ENCODE measurements at regions not wholly inside any gene's neighbourhood (a gene's known extent, or its start where the extent isn't known, plus 50 kb on each side); places are given as distances from the start of the nearest gene placed in this dataset.

GRCh38 chr16:87107201-87107600 lies 210.0 kb downstream of the C16orf95 start:
- Histone ChIP-seq H3K27me3 (ENCODE audit: insufficient read depth, low read length, poor library complexity, severe bottlenecking) (no peaks in the 10 kb centered on the region), H3K36me3 (ENCODE audit: insufficient read depth, low read length) (no peaks in the 10 kb centered on the region), H3K4me3 (ENCODE audit: low read length) (no peak overlapping the region), H3K4me1 (ENCODE audit: insufficient read depth, low read length) (no peaks in the 10 kb centered on the region), H3K27ac (ENCODE audit: low read depth, low read length) (no peak overlapping the region), H3K9me3 (ENCODE audit: low read length) (no peaks in the 10 kb centered on the region)
- ChIA-PET CTCF (no interaction called here), POLR2A (no interaction called here)
- peaks cover 0 to 5% (median 0%) of the 10 kb centered on the region in 5 donors for H3K9me3 Mint-ChIP-seq
- DNase-seq, result no peak
- peaks cover 12 to 24% of the 10 kb centered on the region in 2 donors for H3K27me3 Mint-ChIP-seq
- H3K4me1 Mint-ChIP-seq, result no peaks in the 10 kb centered on the region
- H3K36me3 Mint-ChIP-seq, result no peaks in the 10 kb centered on the region
- H3K4me3 Mint-ChIP-seq, result no peak overlapping the region
- H3K27ac Mint-ChIP-seq, result no peak overlapping the region

GRCh38 chr16:87108278-87108677 lies 208.9 kb downstream of the C16orf95 start:
- Mint-ChIP-seq H3K9me3 (peaks cover 0 to 5% (median 0%) of the 10 kb centered on the region in 5 donors), H3K36me3 (no peaks in the 10 kb centered on the region), H3K27me3 (peaks cover 14 to 27% of the 10 kb centered on the region in 2 donors), H3K4me1 (no peaks in the 10 kb centered on the region), H3K27ac (no peak overlapping the region), H3K4me3 (no peak overlapping the region)
- H3K36me3 ChIP-seq (ENCODE audit: insufficient read depth, low read length), result no peaks in the 10 kb centered on the region
- POLR2A ChIA-PET, result no interaction called here
- no peak for DNase-seq
- no peak overlapping the region for H3K27ac ChIP-seq (ENCODE audit: low read depth, low read length)
- CTCF ChIA-PET, result no interaction called here
- H3K9me3 ChIP-seq (ENCODE audit: low read length), result no peaks in the 10 kb centered on the region
- H3K27me3 ChIP-seq (ENCODE audit: insufficient read depth, low read length, poor library complexity, severe bottlenecking), result no peaks in the 10 kb centered on the region
- no peaks in the 10 kb centered on the region for H3K4me1 ChIP-seq (ENCODE audit: insufficient read depth, low read length)
- no peak overlapping the region for H3K4me3 ChIP-seq (ENCODE audit: low read length)

GRCh38 chr16:87108941-87109340 lies 208.3 kb downstream of the C16orf95 start:
- CTCF ChIA-PET, result no interaction called here

GRCh38 chr16:87114832-87115231 lies 202.4 kb downstream of the C16orf95 start:
- H3K9me3 Mint-ChIP-seq, result no peaks in the 10 kb centered on the region
- CTCF ChIA-PET, result no interaction called here

More at GRCh38 chr16:87108941-87109340, 208.3 kb downstream of the C16orf95 start:
- no peaks in the 10 kb centered on the region for H3K4me1 ChIP-seq (ENCODE audit: insufficient read depth, low read length)
- Mint-ChIP-seq H3K4me1 (no peaks in the 10 kb centered on the region), H3K9me3 (peaks cover 0 to 5% (median 0%) of the 10 kb centered on the region in 5 donors), H3K36me3 (no peaks in the 10 kb centered on the region), H3K27ac (no peak overlapping the region), H3K27me3 (peaks cover 8 to 27% of the 10 kb centered on the region in 2 donors), H3K4me3 (no peak overlapping the region)
- H3K9me3 ChIP-seq (ENCODE audit: low read length), result no peaks in the 10 kb centered on the region
- no peak for DNase-seq
- POLR2A ChIA-PET, result no interaction called here
- H3K36me3 ChIP-seq (ENCODE audit: insufficient read depth, low read length), result no peaks in the 10 kb centered on the region
- H3K27ac ChIP-seq (ENCODE audit: low read depth, low read length), result no peak overlapping the region
- no peak overlapping the region for H3K4me3 ChIP-seq (ENCODE audit: low read length)
- H3K27me3 ChIP-seq (ENCODE audit: insufficient read depth, low read length, poor library complexity, severe bottlenecking), result no peaks in the 10 kb centered on the region

GRCh38 chr16:87115646-87116045 lies 201.5 kb downstream of the C16orf95 start:
- Histone ChIP-seq H3K27ac (ENCODE audit: low read depth, low read length) (no peak overlapping the region), H3K36me3 (ENCODE audit: insufficient read depth, low read length) (no peaks in the 10 kb centered on the region), H3K9me3 (ENCODE audit: low read length) (no peaks in the 10 kb centered on the region), H3K27me3 (ENCODE audit: insufficient read depth, low read length, poor library complexity, severe bottlenecking) (no peaks in the 10 kb centered on the region), H3K4me1 (ENCODE audit: insufficient read depth, low read length) (no peaks in the 10 kb centered on the region), H3K4me3 (ENCODE audit: low read length) (no peak overlapping the region)
- no peak for DNase-seq
- Mint-ChIP-seq H3K27ac (no peak overlapping the region), H3K4me1 (no peaks in the 10 kb centered on the region), H3K4me3 (no peak overlapping the region), H3K9me3 (no peaks in the 10 kb centered on the region), H3K36me3 (no peaks in the 10 kb centered on the region), H3K27me3 (peaks cover 17 to 26% of the 10 kb centered on the region in 2 donors)
- ChIA-PET CTCF (no interaction called here), POLR2A (no interaction called here)

More at GRCh38 chr16:87114832-87115231, 202.4 kb downstream of the C16orf95 start:
- no peak for DNase-seq
- H3K36me3 ChIP-seq (ENCODE audit: insufficient read depth, low read length), result no peaks in the 10 kb centered on the region
- H3K4me3 Mint-ChIP-seq, result no peak overlapping the region
- no peaks in the 10 kb centered on the region for H3K27me3 ChIP-seq (ENCODE audit: insufficient read depth, low read length, poor library complexity, severe bottlenecking)
- peaks cover 9 to 24% of the 10 kb centered on the region in 2 donors for H3K27me3 Mint-ChIP-seq
- POLR2A ChIA-PET, result no interaction called here
- H3K27ac Mint-ChIP-seq, result no peak overlapping the region
- H3K4me1 ChIP-seq (ENCODE audit: insufficient read depth, low read length), result no peaks in the 10 kb centered on the region
- H3K27ac ChIP-seq (ENCODE audit: low read depth, low read length), result no peak overlapping the region
- no peaks in the 10 kb centered on the region for H3K4me1 Mint-ChIP-seq
- no peaks in the 10 kb centered on the region for H3K36me3 Mint-ChIP-seq
- no peaks in the 10 kb centered on the region for H3K9me3 ChIP-seq (ENCODE audit: low read length)
- H3K4me3 ChIP-seq (ENCODE audit: low read length), result no peak overlapping the region

- Mint-ChIP-seq H3K9me3 (no peaks in the 10 kb centered on the region), H3K4me3 (no peak overlapping the region), H3K36me3 (no peaks in the 10 kb centered on the region), H3K27ac (no peak overlapping the region), H3K4me1 (no peaks in the 10 kb centered on the region), H3K27me3 (peaks cover 14 to 27% of the 10 kb centered on the region in 2 donors)
- H3K27me3 ChIP-seq (ENCODE audit: insufficient read depth, low read length, poor library complexity, severe bottlenecking), result no peaks in the 10 kb centered on the region
- no peak for DNase-seq
- POLR2A ChIA-PET, result no interaction called here
- H3K9me3 ChIP-seq (ENCODE audit: low read length), result no peaks in the 10 kb centered on the region
- H3K36me3 ChIP-seq (ENCODE audit: insufficient read depth, low read length), result no peaks in the 10 kb centered on the region
- no peak overlapping the region for H3K4me3 ChIP-seq (ENCODE audit: low read length)
- no peak overlapping the region for H3K27ac ChIP-seq (ENCODE audit: low read depth, low read length)
- no peaks in the 10 kb centered on the region for H3K4me1 ChIP-seq (ENCODE audit: insufficient read depth, low read length)
- CTCF ChIA-PET, result no interaction called here
Observed at GRCh38 chr16:87117936-87118335, 199.3 kb downstream of the C16orf95 start.

- Mint-ChIP-seq H3K4me3 (no peak overlapping the region), H3K27me3 (peaks cover 19 to 27% of the 10 kb centered on the region in 2 donors), H3K27ac (no peak overlapping the region), H3K9me3 (no peaks in the 10 kb centered on the region), H3K4me1 (no peaks in the 10 kb centered on the region), H3K36me3 (no peaks in the 10 kb centered on the region)
- Histone ChIP-seq H3K27ac (ENCODE audit: low read depth, low read length) (no peak overlapping the region), H3K9me3 (ENCODE audit: low read length) (no peaks in the 10 kb centered on the region), H3K4me3 (ENCODE audit: low read length) (no peak overlapping the region), H3K27me3 (ENCODE audit: insufficient read depth, low read length, poor library complexity, severe bottlenecking) (no peaks in the 10 kb centered on the region), H3K4me1 (ENCODE audit: insufficient read depth, low read length) (no peaks in the 10 kb centered on the region), H3K36me3 (ENCODE audit: insufficient read depth, low read length) (no peaks in the 10 kb centered on the region)
- no peak for DNase-seq
- ChIA-PET CTCF (no interaction called here), POLR2A (no interaction called here)
Observed at GRCh38 chr16:87119168-87119567, 198.0 kb downstream of the C16orf95 start.

GRCh38 chr16:87119748-87120147 lies 197.4 kb downstream of the C16orf95 start:
- ChIA-PET POLR2A (no interaction called here), CTCF (no interaction called here)
- Histone ChIP-seq H3K27me3 (ENCODE audit: insufficient read depth, low read length, poor library complexity, severe bottlenecking) (no peaks in the 10 kb centered on the region), H3K4me1 (ENCODE audit: insufficient read depth, low read length) (no peaks in the 10 kb centered on the region), H3K36me3 (ENCODE audit: insufficient read depth, low read length) (no peaks in the 10 kb centered on the region), H3K4me3 (ENCODE audit: low read length) (no peak overlapping the region), H3K9me3 (ENCODE audit: low read length) (no peaks in the 10 kb centered on the region), H3K27ac (ENCODE audit: low read depth, low read length) (no peak overlapping the region)
- no peak for DNase-seq
- Mint-ChIP-seq H3K4me1 (no peaks in the 10 kb centered on the region), H3K9me3 (no peaks in the 10 kb centered on the region), H3K27me3 (peaks cover 19 to 27% of the 10 kb centered on the region in 2 donors), H3K4me3 (no peak overlapping the region), H3K36me3 (no peaks in the 10 kb centered on the region), H3K27ac (no peak overlapping the region)

GRCh38 chr16:87121816-87122215 lies 195.4 kb downstream of the C16orf95 start:
- CTCF ChIA-PET, result no interaction called here

More at GRCh38 chr16:87121816-87122215, 195.4 kb downstream of the C16orf95 start:
- Mint-ChIP-seq H3K4me1 (no peaks in the 10 kb centered on the region), H3K27me3 (peaks cover 19 to 27% of the 10 kb centered on the region in 2 donors), H3K36me3 (no peaks in the 10 kb centered on the region), H3K27ac (no peak overlapping the region), H3K4me3 (no peak overlapping the region), H3K9me3 (no peaks in the 10 kb centered on the region)
- Histone ChIP-seq H3K27ac (ENCODE audit: low read depth, low read length) (no peak overlapping the region), H3K27me3 (ENCODE audit: insufficient read depth, low read length, poor library complexity, severe bottlenecking) (no peaks in the 10 kb centered on the region), H3K9me3 (ENCODE audit: low read length) (no peaks in the 10 kb centered on the region), H3K4me1 (ENCODE audit: insufficient read depth, low read length) (no peaks in the 10 kb centered on the region), H3K36me3 (ENCODE audit: insufficient read depth, low read length) (no peaks in the 10 kb centered on the region), H3K4me3 (ENCODE audit: low read length) (no peak overlapping the region)
- POLR2A ChIA-PET, result no interaction called here
- no peak for DNase-seq
